ENCODE measurements at regions not wholly inside any gene's neighbourhood (a gene's known extent, or its start where the extent isn't known, plus 50 kb on each side); places are given as distances from the start of the nearest gene placed in this dataset.

- TF ChIP-seq EZH2 (IDR thresholded peaks at IDR 0.05; ENCODE audit: insufficient read depth, poor library complexity, severe bottlenecking): no peak
- no peak for TF ChIP-seq EZH2phosphoT487 (IDR thresholded peaks at IDR 0.05; ENCODE audit: insufficient read depth, low read depth)
These were observed 489.8 kb downstream of the RNF144A start for GRCh38 chr2:7407001-7407400.

All from GM23248 (cell line).